Fibroblast of lung (primary cell): ENCODE measurements at regions not wholly inside any gene's neighbourhood (a gene's known extent, or its start where the extent isn't known, plus 50 kb on each side); places are given as distances from the start of the nearest gene placed in this dataset.

Source experiments
- DNase-seq, 2 donors: peaks; one replicate each; pipeline versions ENCODE4 v3.0.0 to v3.0.0-alpha.2; 2010; ENCODE audit warnings: low read depth in 2 of 2
- H2AFZ ChIP-seq: 2 replicates; pipeline ENCODE4 v1.5.1; 2012; ENCODE audit warnings: low read length, control low read depth, inconsistent platforms
- H3K27ac ChIP-seq: 2 replicates; pipeline ENCODE4 v1.5.1; 2011; ENCODE audit warnings: low read length, control low read depth; ENCODE audit not compliant: insufficient read depth
- H3K27me3 ChIP-seq: 2 replicates; pipeline ENCODE4 v1.5.1; 2011; ENCODE audit warnings: mild to moderate bottlenecking, low read length; ENCODE audit not compliant: control insufficient read depth, insufficient read depth
- H3K36me3 ChIP-seq: 2 replicates; pipeline ENCODE4 v1.5.1; 2011; ENCODE audit warnings: low read length; ENCODE audit not compliant: control insufficient read depth, insufficient read depth
- H3K4me1 ChIP-seq: 2 replicates; pipeline ENCODE4 v1.5.1; 2011; ENCODE audit warnings: low read length; ENCODE audit not compliant: control insufficient read depth, insufficient read depth; ENCODE audit errors: extremely low read depth
- H3K4me2 ChIP-seq: 2 replicates; pipeline ENCODE4 v1.5.1; 2011; ENCODE audit warnings: low read length, control low read depth; ENCODE audit not compliant: insufficient read depth; ENCODE audit errors: extremely low read depth
- H3K4me3 ChIP-seq, 4 experiments: fragments of 200-600 bp in 1 of 4; sonication (generic) in 1 of 4; replicated peaks in 1 of 4; 2 replicates each; pipeline ENCODE4 v1.5.1; 2011 to 2016; ENCODE audit warnings: low read length in 4 of 4, low read depth in 3 of 4, mild to moderate bottlenecking in 3 of 4, control low read depth in 2 of 4, inconsistent platforms in 1 of 4, mixed read lengths in 1 of 4; ENCODE audit not compliant: insufficient read depth in 1 of 4; ENCODE audit errors: control extremely low read depth in 1 of 4
- H3K79me2 ChIP-seq: 2 replicates; pipeline ENCODE4 v1.5.1; 2012; ENCODE audit warnings: mild to moderate bottlenecking, low read length, inconsistent platforms; ENCODE audit not compliant: control insufficient read depth, insufficient read depth
- H3K9ac ChIP-seq: 2 replicates; pipeline ENCODE4 v1.5.1; 2011; ENCODE audit warnings: mild to moderate bottlenecking, low read length, control low read depth; ENCODE audit not compliant: insufficient read depth
- H3K9me3 ChIP-seq: 2 replicates; pipeline ENCODE4 v1.5.1; 2012; ENCODE audit warnings: low read depth, low read length; ENCODE audit not compliant: control insufficient read depth, insufficient read depth
- H4K20me1 ChIP-seq: 2 replicates; pipeline ENCODE4 v1.5.1; 2011; ENCODE audit warnings: low read length; ENCODE audit not compliant: control insufficient read depth, insufficient read depth; ENCODE audit errors: extremely low read depth
- EZH2 ChIP-seq: IDR thresholded peaks from 2 replicates; pipeline ENCODE4 v1.5.1; 2012; ENCODE audit warnings: low read length, control low read depth, mild to moderate bottlenecking; ENCODE audit errors: missing control alignments
- TF ChIP-seq, protein P1 (sequence below), 2 donors: IDR thresholded peaks in 1 of 2; conservative IDR thresholded peaks in 1 of 2; 1 replicate in 1 of 2; 2 replicates in 1 of 2; pipeline ENCODE4 v1.5.1; 2011 to 2012; ENCODE audit warnings: low read length in 2 of 2, control low read depth in 1 of 2, inconsistent platforms in 1 of 2, low read depth in 1 of 2, mild to moderate bottlenecking in 1 of 2

DNA sequence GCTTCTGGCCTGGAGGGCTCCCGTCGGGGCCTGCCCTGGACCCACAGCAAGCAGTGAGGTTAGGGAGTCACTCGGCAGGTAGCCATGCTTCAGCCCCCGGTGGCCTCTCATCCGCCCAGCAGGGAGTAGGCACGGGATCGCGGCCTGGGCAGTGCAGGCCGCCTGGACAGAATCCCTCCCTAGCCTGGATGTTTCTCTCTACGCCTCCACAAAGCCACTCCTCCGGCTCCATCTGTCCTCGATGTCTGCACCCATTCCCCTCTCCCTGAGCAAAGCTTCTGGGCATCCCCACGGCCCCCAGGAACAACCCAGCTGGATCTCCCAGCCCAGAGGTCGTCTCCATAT is 145.2 kb downstream of the RBFOX3 start:
- H3K27ac ChIP-seq: no peak overlapping the region
- no peak overlapping the region for H2AFZ ChIP-seq
- H3K9ac ChIP-seq: no peak overlapping the region
- no peak overlapping the region for H3K4me2 ChIP-seq
- no peaks in the 10 kb centered on the region for H3K4me1 ChIP-seq
- no peaks in the 10 kb centered on the region for H3K79me2 ChIP-seq
- DNase-seq: no peak
- TF ChIP-seq, protein P1, sequence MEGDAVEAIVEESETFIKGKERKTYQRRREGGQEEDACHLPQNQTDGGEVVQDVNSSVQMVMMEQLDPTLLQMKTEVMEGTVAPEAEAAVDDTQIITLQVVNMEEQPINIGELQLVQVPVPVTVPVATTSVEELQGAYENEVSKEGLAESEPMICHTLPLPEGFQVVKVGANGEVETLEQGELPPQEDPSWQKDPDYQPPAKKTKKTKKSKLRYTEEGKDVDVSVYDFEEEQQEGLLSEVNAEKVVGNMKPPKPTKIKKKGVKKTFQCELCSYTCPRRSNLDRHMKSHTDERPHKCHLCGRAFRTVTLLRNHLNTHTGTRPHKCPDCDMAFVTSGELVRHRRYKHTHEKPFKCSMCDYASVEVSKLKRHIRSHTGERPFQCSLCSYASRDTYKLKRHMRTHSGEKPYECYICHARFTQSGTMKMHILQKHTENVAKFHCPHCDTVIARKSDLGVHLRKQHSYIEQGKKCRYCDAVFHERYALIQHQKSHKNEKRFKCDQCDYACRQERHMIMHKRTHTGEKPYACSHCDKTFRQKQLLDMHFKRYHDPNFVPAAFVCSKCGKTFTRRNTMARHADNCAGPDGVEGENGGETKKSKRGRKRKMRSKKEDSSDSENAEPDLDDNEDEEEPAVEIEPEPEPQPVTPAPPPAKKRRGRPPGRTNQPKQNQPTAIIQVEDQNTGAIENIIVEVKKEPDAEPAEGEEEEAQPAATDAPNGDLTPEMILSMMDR (conservative IDR thresholded peaks at IDR 0.05 in 1 of 2, IDR thresholded peaks at IDR 0.05 in 1 of 2; ENCODE audit: low read depth in 1 of 2, low read length in 2 of 2): no peak
- no peak for TF ChIP-seq EZH2
- H3K27me3 ChIP-seq: no peaks in the 10 kb centered on the region
- no peak overlapping the region for H3K4me3 ChIP-seq
- no peaks in the 10 kb centered on the region for H3K9me3 ChIP-seq
- no peaks in the 10 kb centered on the region for H4K20me1 ChIP-seq
- H3K36me3 ChIP-seq: no peaks in the 10 kb centered on the region

DNA sequence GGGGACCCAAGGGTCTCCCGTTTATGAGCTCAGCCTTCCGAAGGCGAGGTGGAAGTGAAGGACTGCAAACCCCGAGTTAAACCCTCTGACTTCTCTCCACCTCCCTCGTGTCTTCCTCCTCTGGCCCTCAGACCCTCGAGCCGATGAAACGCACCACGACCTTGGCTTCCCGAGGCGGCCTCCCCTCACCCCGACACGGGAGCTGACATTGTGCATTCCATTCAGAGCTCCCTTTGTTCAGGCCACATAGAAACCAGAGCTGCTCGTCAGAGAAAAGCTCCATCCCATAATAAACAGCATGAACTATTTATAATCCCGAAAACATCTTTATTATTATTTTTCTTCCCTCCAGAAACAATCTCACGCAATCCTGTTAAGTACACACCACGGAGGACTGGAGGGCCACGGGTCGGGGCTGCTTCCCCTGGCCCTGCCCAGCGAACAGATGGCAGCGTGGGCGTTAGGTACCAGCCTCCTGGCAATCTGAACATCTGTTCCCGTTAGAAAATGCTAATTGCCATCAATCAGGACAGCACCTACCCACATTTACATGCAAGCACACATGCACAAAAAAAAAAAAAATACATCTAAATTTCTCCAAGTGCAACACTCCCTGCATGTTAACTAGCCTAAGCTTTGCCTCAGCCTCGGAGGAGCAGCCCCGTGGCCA is 145.7 kb downstream of the RBFOX3 start:
- Histone ChIP-seq H3K4me1 (no peaks in the 10 kb centered on the region), H3K36me3 (no peaks in the 10 kb centered on the region), H3K27me3 (no peaks in the 10 kb centered on the region), H2AFZ (no peak overlapping the region), H3K4me3 (no peak overlapping the region), H3K27ac (no peak overlapping the region), H3K9ac (no peak overlapping the region), H4K20me1 (no peaks in the 10 kb centered on the region), H3K79me2 (no peaks in the 10 kb centered on the region), H3K9me3 (no peaks in the 10 kb centered on the region), H3K4me2 (no peak overlapping the region)
- no peak for TF ChIP-seq EZH2
- TF ChIP-seq, protein P1 (conservative IDR thresholded peaks at IDR 0.05 in 1 of 2, IDR thresholded peaks at IDR 0.05 in 1 of 2; ENCODE audit: low read depth in 1 of 2, low read length in 2 of 2): no peak
- DNase-seq: no peak

DNA sequence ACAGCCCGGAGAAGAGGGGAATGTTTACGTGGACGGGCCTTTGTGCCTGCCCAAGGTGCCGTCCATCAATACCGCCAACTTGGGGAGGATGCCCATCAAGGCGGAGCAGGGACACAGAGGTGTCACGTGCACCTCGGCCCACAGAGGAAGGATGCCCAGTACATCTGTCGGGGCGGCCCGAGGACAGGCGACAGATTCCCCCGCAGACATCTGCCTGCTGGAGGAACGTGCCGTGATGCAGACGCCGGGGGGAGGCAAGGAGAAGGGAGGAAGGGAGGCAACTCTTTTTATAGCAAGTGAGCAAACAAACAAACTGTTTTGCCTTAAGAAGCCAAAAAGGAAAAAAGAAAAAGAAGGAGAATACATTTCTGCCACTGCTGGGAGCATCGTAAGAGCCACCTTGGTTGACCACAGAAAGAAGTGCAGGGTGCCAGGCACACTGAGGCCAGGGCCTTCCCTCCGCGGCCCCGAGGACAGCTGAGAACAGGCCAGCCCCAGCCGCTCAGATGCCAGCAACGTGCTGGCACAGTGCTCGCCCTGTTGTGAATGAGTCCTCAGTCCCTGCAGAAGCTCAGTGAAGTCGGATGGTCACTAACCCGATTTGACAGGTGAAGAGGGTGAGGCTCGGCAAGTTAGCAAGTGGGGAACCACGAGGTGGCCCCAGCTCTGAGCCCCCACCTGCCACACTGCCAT is 146.4 kb downstream of the RBFOX3 start:
- DNase-seq: no peak
- Histone ChIP-seq H3K9me3 (no peaks in the 10 kb centered on the region), H4K20me1 (no peaks in the 10 kb centered on the region), H3K4me2 (no peak overlapping the region), H3K79me2 (no peaks in the 10 kb centered on the region), H2AFZ (no peak overlapping the region), H3K36me3 (no peaks in the 10 kb centered on the region), H3K4me3 (no peak overlapping the region), H3K9ac (no peak overlapping the region), H3K27ac (no peak overlapping the region), H3K27me3 (no peaks in the 10 kb centered on the region), H3K4me1 (no peaks in the 10 kb centered on the region)
- TF ChIP-seq, protein P1 (conservative IDR thresholded peaks at IDR 0.05 in 1 of 2, IDR thresholded peaks at IDR 0.05 in 1 of 2; ENCODE audit: low read depth in 1 of 2, low read length in 2 of 2): no peak
- TF ChIP-seq EZH2: no peak
